Uterus (tissue), 3 donors: ENCODE measurements at regions not wholly inside any gene's neighbourhood (a gene's known extent, or its start where the extent isn't known, plus 50 kb on each side); places are given as distances from the start of the nearest gene placed in this dataset.
"Not testable (repeated sequence)": the region's sequence is repeated elsewhere in the genome, so short reads cannot be mapped to it uniquely, and the experiment has no call there.

Source experiments
- DNase-seq, 2 donors: peaks; one replicate each; pipeline ENCODE4 v3.0.0-alpha.2; 2019 to 2020
- H3K27ac ChIP-seq, 2 donors: fragments of 200-600 bp; sonication (generic); 1 replicate in 1 of 2; 2 replicates in 1 of 2; pipeline ENCODE4 v1.5.1; 2016 to 2018
- H3K27me3 ChIP-seq, 2 donors: fragments of 200-600 bp; sonication (generic); one replicate each; pipeline ENCODE4 v1.5.1; 2018 to 2019; ENCODE audit warnings: control low read depth in 1 of 2
- H3K36me3 ChIP-seq, 2 donors: fragments of 200-600 bp; sonication (generic); one replicate each; pipeline ENCODE4 v1.5.1; 2019; ENCODE audit warnings: control low read depth in 1 of 2
- H3K4me1 ChIP-seq, 2 donors: fragments of 200-600 bp; sonication (generic); one replicate each; pipeline ENCODE4 v1.5.1; 2018 to 2019; ENCODE audit warnings: control low read depth in 1 of 2
- H3K4me3 ChIP-seq, 2 donors: fragments of 200-600 bp; sonication (generic); 1 replicate in 1 of 2; 2 replicates in 1 of 2; pipeline ENCODE4 v1.5.1; 2018 to 2019; ENCODE audit warnings: mild to moderate bottlenecking in 1 of 2
- H3K9me3 ChIP-seq, 2 donors: fragments of 200-600 bp; sonication (generic); one replicate each; pipeline ENCODE4 v1.5.1; 2019; ENCODE audit warnings: control low read depth in 1 of 2
- POLR2A ChIP-seq, 2 donors: fragments of 450-650 bp; IDR thresholded peaks; one replicate each; pipeline ENCODE4 v1.6.1; 2016; ENCODE audit warnings: antibody characterized with exemption in 2 of 2, mild to moderate bottlenecking in 1 of 2, moderate library complexity in 1 of 2
- intact Hi-C: fragments of 100-400 bp; cut with DNase I; formaldehyde crosslinking; loops from one replicate; pipeline ENCODE4 v1.15.1; 2023; ENCODE audit warnings: low total_unique reads
- TF ChIP-seq, protein P1 (sequence below), 4 experiments: fragments of 200-600 bp in 2 of 4; fragments of 450-650 bp in 2 of 4; sonication (generic) in 2 of 4; IDR thresholded peaks; one replicate each; pipeline ENCODE4 v1.5.1; 2016 to 2019; ENCODE audit warnings: antibody characterized with exemption in 4 of 4, mild to moderate bottlenecking in 2 of 4, moderate library complexity in 1 of 4
- donor health status: DM: yes; HTN: yes; CAD: no.

DNA sequence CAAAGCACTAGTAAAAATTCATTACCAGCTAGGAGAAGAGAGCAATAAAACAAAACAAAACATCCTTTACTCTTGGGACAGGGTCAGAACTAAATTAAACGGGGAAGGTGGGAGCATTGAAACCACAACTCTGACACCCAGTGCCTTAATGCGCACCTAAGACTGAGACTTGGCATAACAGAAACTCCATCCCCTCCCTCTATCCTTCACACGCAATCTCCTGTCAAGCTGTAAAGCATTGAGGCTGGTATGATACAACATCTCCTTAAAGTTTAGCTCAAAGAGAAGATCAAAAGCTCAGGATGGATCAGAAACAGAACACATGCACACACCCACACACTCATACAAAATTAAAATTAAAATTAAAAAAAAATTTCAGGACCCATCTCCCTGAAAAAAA, 951.3 kb downstream of the STIM2 start:
- Histone ChIP-seq H3K36me3 (no peaks in the 10 kb centered on the region), H3K4me3 (no peak overlapping the region), H3K27me3 (no peaks in the 10 kb centered on the region), H3K9me3 (no peaks in the 10 kb centered on the region), H3K4me1 (no peaks in the 10 kb centered on the region), H3K27ac (no peak overlapping the region)
- DNase-seq: no peak
- TF ChIP-seq POLR2A (IDR thresholded peaks at IDR 0.05): no peak
- TF ChIP-seq, protein P1, sequence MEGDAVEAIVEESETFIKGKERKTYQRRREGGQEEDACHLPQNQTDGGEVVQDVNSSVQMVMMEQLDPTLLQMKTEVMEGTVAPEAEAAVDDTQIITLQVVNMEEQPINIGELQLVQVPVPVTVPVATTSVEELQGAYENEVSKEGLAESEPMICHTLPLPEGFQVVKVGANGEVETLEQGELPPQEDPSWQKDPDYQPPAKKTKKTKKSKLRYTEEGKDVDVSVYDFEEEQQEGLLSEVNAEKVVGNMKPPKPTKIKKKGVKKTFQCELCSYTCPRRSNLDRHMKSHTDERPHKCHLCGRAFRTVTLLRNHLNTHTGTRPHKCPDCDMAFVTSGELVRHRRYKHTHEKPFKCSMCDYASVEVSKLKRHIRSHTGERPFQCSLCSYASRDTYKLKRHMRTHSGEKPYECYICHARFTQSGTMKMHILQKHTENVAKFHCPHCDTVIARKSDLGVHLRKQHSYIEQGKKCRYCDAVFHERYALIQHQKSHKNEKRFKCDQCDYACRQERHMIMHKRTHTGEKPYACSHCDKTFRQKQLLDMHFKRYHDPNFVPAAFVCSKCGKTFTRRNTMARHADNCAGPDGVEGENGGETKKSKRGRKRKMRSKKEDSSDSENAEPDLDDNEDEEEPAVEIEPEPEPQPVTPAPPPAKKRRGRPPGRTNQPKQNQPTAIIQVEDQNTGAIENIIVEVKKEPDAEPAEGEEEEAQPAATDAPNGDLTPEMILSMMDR (IDR thresholded peaks at IDR 0.05): no peak
- intact Hi-C loops: no loop called here

DNA sequence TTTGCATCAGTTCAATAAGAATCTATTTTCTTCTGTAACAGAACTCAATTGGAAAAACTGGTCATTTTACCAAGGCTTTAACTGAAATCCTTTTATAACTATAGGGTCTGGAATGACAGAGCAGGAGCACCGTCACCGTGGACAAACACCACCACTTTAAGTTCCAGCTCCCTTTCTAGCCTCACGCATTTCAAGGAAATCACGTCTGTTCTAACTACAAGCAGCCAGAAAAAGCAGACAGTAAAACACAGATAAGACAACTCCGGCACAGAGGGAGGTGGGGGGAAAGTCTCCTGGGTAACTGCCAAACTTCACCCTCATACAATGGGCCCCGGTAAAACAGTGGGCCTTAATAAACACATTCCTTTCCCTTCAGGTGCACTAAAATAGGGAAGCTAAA, 952.6 kb downstream of the STIM2 start:
- H3K4me3 ChIP-seq, H3K9me3 ChIP-seq, H3K27me3 ChIP-seq, intact Hi-C loops, H3K36me3 ChIP-seq, DNase-seq, H3K4me1 ChIP-seq: not testable (repeated sequence)
- H3K27ac ChIP-seq: peak overlapping the region in 1 of 2 donors; percentile 5

DNA sequence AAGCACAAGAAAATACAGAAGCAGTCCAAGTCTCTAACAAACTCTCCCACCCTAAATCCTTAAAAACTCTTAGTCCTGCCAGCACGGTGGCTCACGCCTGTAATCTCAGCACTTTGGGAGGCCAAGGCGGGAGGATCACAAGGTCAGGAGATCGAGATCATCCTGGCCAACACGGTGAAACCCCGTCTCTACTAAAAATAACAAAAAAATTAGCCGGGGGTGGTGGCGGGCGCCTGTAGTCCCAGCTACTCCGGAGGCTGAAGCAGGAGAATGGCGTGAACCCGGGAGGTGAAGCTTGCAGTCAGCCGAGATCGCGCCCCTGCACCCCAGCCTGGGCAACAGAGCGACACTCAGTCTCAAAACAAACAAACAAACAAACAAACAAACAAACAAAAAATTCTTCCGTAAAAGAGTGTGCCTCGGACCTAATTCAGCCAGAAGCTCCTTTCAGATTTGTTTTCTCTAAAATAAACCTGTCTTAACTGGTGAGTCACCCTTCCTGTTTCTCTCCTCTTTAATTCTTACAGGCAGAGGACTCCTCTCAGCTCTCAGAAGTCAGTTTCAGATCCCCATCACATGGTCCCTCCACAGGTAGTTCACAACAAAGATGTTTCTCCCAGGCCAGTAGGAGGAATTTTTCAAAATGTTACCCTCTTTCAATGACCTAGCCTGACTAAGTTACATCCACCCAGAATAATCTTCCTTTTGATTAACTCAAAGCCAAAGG, 953.2 kb downstream of the STIM2 start:
- H3K4me1 ChIP-seq, H3K36me3 ChIP-seq, intact Hi-C loops, H3K27me3 ChIP-seq, H3K4me3 ChIP-seq, H3K9me3 ChIP-seq, DNase-seq: not testable (repeated sequence)
- H3K27ac ChIP-seq: peak overlapping the region in 1 of 2 donors; percentile 5

DNA sequence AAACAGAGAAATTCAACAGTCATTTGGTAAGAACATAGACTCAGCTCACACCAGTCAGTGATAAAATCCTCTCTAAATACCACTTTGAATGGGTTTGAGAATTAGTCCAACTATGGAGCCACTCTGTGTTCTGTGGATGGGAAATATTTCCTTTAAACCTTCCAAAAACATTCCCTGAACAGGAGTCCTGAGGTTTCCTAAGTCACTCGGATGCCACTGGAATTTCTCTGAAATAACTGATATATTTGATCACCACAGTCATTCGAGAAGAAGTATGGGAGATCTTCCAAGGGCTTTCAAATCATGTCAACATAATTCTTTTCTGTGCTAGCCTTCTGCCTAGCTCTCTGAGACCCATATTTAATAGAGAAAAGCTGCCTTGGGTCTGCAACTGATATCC, 958.6 kb downstream of the STIM2 start:
- H3K36me3 ChIP-seq: no peaks in the 10 kb centered on the region
- no peak overlapping the region for H3K4me3 ChIP-seq
- H3K27ac ChIP-seq: no peak overlapping the region
- H3K9me3 ChIP-seq: no peaks in the 10 kb centered on the region
- DNase-seq: no peak
- intact Hi-C loops: no loop called here
- no peak for TF ChIP-seq POLR2A (IDR thresholded peaks at IDR 0.05)
- TF ChIP-seq, protein P1 (IDR thresholded peaks at IDR 0.05): no peak
- no peaks in the 10 kb centered on the region for H3K4me1 ChIP-seq
- H3K27me3 ChIP-seq: no peaks in the 10 kb centered on the region

DNA sequence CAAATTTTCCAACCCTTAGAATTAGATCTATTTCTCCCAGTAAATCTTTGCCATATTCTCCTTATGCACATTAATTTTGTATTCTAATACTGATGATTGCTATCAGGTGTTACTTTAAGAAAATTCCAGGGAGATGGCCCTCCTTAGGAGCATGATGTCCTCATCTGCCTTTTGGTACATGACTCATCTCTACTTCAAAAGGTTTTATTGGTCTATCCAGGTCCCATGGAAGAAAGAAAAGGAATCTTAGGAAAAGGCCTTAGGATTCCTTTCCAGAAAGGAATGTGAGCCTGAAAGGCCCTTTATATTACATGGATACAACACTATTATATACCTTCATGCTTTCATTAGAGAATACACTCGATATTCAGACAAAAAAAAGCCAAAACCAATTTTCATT, 968.2 kb downstream of the STIM2 start:
- no peaks in the 10 kb centered on the region for H3K36me3 ChIP-seq
- no peak overlapping the region for H3K4me3 ChIP-seq
- H3K27me3 ChIP-seq: no peaks in the 10 kb centered on the region
- no peaks in the 10 kb centered on the region for H3K4me1 ChIP-seq
- no peaks in the 10 kb centered on the region for H3K9me3 ChIP-seq
- intact Hi-C loops: no loop called here
- no peak for DNase-seq
- TF ChIP-seq, protein P1 (IDR thresholded peaks at IDR 0.05): no peak
- no peak for TF ChIP-seq POLR2A (IDR thresholded peaks at IDR 0.05)
- no peak overlapping the region for H3K27ac ChIP-seq

DNA sequence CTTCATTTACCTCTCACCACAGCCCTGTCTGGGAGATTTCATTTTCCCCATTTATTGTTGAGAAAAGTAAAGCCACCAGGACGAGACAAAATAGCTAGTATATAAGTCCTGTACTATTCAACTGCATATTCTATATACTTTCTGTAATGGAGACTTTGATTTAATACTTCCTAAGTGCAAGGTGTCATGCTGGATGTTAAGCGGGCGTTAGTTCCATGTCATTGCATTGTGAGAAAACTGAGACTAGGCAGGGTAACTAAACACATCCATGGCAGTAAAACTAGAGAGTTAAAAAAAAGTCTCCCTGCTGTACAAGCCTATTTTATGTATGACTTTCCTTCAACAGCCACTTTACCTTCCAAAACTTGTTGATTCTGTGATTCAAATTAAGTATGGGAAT, 969.6 kb downstream of the STIM2 start:
- Histone ChIP-seq H3K4me3 (no peak overlapping the region), H3K27ac (no peak overlapping the region), H3K36me3 (no peaks in the 10 kb centered on the region), H3K9me3 (no peaks in the 10 kb centered on the region), H3K4me1 (no peaks in the 10 kb centered on the region), H3K27me3 (no peaks in the 10 kb centered on the region)
- DNase-seq: no peak
- TF ChIP-seq, protein P1 (IDR thresholded peaks at IDR 0.05): no peak
- no peak for TF ChIP-seq POLR2A (IDR thresholded peaks at IDR 0.05)
- intact Hi-C loops: no loop called here
